NAMALWA (cell line): ENCODE measurements at regions not wholly inside any gene's neighbourhood (a gene's known extent, or its start where the extent isn't known, plus 50 kb on each side); places are given as distances from the start of the nearest gene placed in this dataset.

Source experiments
- DNase-seq: peaks from one replicate; pipeline ENCODE4 v3.0.0-alpha.2; 2015; ENCODE audit warnings: low spot score

DNA sequence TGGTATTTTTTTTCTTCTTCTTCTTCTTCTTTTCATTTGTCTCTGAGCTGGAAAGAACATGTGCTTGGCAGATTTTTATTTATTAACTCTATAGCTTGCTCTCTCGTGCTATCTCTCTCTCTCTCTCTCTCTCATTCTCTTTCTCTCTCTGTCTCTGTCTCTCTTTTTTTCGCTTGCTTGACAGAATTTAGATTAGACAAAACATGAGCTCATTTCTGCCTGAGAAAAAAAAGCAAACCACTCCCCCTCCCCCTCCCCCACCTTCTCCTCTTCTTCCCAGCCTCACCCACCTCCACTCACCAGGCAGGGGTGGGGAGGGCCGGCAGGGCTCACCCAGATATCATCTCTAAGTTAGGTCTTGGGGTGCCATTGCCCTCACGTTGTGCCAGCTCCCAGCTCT, 81.5 kb downstream of the PJA1 start:
- DNase-seq, result no peak

DNA sequence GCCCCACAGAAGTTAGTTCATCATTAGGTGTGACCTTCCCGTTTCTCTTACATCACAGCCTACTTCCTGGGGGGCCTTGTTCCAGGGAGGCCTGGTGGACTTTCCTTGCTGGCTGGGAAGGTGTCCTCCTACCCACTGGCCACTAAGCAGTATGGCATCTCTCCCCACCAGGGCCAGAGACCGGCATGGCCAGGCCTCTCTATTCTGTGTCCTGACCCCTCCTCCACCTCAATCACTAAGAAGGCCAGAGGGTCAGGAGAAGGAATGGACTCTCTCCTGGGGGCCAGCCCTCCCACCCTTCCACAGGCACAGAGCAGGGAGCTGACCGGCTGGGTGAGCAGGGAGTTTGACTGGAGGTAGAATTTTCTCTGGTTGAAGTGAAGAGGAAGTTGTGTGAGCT, 81.9 kb downstream of the PJA1 start:
- no peak for DNase-seq

- no peak for DNase-seq
These were observed 82.5 kb downstream of the PJA1 start for GRCh38 chrX:69082753-69083150.

DNA sequence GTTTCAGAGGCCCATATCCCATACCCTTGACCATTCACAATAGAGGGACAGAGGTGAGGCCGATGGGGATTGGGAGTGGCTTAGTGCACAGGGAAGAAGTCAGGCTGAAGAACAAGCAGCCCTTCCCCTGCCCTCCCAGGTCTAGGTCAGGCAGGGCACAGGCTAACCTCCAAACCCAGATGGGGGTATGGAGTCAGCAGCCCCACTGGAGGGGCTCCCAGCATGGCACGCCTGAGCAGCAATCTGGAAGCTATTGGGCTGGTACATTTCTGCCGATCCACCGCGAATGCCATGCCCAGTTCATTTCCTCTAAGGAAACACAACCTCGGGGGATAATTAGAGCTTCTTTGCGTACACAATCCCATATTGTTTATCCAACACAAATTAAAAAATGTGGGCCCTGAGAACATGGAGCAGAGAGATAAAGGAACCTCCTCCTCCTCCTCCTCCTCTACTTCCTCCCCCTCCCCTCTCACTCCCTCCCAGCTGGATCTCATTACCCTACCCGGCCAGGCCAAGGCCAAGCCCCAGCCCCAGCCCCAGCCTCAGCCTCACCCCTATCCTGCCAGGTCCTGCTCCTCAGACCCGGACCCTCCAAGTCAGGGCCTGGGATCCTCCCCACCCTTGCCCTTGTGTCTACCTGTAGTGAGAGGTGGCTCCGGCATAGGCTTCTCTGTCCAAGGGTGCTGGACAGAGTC, 83.0 kb downstream of the PJA1 start:
- DNase-seq, result no peak

DNA sequence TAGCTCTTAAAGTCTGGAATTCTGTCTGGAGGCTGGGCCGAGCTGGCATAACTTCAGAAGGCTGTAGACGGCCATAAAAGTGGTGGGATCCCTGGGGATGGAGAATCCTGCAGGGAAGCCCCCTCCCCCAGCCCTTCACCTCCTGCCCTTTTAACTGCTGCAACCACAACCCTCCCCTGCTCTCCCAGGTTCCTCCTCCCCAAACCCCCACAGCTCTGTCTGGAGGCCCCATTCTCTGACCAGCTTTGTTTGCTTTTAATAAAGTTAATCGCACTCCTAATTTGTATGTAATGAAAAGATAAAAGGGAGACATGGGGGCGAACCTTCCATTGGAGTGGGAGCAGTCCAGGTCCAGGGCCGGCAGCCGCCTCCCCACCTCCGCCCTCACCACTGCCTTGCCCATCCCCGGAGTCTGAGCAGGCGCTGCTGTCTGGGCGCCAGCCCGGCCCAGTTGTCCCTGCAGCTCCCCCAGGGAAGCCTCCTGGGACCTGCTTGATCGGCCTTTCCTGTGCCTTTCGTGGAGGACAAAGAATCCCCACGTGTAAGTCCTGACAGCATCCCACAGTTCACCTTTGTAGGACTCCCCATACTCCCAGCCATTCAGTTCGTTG, 84.3 kb downstream of the PJA1 start:
- no peak for DNase-seq

DNA sequence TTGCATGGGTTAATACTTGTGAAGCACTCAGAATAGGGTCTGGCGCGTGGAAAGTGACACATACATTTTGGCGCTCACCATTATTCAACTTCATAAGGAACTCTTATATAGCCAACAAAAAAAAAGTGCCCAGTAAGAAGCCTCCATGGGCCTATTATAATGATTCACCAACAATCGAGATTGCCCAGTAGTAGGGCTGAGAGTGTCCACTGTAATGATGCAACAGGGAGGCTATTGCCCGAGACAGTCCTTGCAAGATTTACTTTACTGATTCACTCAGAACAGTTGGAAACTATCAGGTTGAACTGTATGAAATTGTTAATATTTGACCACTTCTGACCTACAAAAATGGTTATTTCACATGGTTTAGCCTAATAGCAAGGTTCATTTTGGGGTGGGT, 86.0 kb downstream of the PJA1 start:
- no peak for DNase-seq

GRCh38 chrX:69077895-69078455, 87.3 kb downstream of the PJA1 start:
- no peak for DNase-seq

DNA sequence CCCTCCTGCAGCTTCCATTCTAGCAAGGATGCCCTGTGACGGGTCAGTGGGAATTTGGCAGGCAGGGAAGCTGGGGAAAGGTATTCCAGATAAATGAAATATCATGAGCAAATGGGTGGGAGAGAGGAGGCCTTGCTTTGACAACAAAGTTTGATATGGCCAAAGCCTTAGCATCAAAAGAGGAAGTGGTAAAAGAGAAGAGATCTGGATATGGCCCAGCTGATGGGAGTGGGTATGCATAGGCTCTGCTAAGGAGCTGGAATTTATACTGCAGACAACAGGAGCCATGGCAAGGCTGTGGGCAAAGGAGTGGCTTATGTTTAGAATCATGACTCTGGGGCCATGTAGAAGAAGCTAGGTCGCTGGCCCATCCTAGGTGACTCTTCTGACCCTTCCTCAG, 89.2 kb downstream of the PJA1 start:
- no peak for DNase-seq

DNA sequence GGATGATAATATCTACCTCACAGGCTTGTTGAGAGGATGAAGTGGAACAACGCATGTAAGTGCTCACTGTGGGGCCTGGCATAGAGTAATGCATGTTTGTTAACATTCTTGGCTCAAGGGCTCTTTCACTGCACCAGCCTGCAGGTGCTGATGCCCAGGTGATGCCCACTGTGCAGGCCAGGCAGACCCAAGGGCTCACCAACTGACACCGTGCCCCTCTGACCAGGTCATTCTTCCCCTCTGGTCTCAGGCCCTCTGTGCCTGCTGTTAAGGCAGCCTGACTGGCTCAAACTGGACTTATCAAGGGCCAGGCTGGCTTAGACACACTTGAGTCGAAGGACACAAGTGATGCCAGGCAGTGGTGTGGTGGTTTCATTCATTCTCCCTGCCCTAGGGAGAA, 90.5 kb downstream of the PJA1 start:
- DNase-seq, result no peak

- DNase-seq, result no peak
These were observed 91.5 kb downstream of the PJA1 start for GRCh38 chrX:69073721-69074120.

DNA sequence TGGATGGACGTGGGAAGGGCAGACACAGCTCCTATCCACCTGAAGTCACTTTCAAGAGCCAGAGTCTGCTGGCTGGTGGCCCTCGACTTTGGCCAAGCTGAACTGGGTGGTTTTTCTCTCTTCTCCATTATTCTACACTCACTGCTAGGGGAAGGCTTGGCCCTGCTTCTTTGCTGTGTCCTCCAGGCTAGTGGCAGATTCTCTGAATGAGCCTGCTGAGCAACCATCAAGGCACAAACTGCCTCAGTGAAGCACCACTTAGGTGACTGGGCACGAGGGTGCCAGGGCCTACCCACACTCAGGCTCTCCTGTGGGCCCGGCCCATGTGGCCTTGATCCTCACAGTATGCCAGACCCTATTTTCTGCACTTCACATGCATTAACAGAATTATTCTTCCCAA, 92.0 kb downstream of the PJA1 start:
- DNase-seq, result no peak

GRCh38 chrX:69072486-69073006, 92.7 kb downstream of the PJA1 start:
- DNase-seq, result no peak

GRCh38 chrX:69070949-69071650, 94.2 kb downstream of the PJA1 start:
- no peak for DNase-seq

DNA sequence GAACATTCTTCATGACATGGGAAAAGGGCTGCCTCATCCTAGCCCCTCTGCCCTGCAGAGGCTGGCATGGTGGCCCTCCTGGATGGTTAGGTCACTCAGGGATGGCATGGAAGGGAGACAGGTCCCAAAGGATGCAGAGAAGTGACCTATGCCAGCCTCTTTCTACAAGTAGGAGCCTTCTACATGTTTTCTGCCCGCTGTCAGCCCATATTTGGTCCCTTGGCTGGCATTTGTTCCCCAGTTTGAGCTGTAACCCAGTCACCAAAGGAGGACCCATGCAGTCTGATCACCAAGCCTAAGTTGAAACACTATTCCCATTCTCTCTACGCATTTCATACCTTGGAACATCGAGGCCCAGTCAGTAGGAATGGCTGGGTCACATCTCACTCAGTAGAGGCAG, 95.4 kb downstream of the PJA1 start:
- DNase-seq, result no peak

GRCh38 chrX:69069086-69069445, 96.2 kb downstream of the PJA1 start:
- no peak for DNase-seq

DNA sequence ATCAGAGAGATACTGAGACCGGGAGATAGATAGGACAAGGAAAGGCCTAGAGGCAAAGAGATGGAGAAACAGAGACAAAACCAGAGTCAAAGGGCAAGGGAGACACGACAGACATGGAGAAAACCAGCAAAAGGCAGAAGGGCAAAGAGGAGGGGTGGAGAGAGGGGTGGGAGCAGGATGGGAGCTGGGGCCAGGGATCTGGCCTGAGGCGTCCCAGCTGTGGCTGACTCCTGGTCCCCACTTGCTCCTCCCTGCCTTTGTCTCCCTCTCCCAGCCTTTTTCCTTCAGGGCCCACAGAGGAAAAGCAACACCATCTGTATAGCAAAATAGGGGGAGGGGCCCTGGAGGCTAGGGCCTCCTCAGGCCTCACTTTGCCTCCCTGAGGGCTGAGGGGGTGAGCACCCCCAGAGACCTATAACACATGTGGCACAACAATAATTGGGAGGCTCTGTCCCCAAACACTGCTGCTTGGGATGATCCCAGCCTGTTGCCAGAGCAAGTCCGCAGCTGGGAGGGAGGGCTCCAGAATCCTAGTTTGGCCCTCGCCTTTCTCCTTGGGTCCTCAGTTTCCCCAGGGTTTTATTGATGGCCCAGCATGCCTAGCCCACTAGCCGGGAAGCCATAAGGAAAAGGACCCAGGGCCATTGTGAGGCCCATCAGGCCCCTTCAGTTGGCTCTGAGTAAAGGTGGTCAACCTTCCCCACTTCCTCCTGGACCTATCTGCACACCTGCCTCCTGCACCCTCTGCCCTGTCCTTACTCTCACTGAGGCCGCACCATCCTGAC, 96.8 kb downstream of the PJA1 start:
- DNase-seq, result no peak

DNA sequence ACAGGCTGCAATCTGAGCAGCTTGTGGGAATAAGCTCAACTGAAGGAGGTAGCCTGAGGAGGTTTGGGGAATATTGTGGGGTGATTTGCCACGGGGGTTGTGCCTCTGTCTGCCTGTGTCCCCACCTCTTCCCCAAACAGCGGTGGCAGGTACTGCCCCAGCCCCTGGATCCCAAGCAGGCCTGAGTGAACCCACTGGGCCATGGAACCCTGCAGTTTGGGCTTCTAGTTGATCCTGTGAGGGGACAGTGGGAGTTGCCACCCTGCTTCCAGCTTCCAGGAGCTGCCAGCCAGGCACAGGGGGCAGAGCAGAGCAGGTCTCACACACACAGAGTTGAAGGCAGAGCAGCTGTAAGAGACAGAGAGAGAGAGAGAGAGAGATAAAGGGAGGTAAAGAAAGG, 97.4 kb downstream of the PJA1 start:
- no peak for DNase-seq

GRCh38 chrX:69066966-69067525, 98.2 kb downstream of the PJA1 start:
- DNase-seq, result no peak

GRCh38 chrX:69066021-69066757, 99.1 kb downstream of the PJA1 start:
- no peak for DNase-seq

GRCh38 chrX:69065451-69065850, 99.8 kb downstream of the PJA1 start:
- DNase-seq, result no peak

DNA sequence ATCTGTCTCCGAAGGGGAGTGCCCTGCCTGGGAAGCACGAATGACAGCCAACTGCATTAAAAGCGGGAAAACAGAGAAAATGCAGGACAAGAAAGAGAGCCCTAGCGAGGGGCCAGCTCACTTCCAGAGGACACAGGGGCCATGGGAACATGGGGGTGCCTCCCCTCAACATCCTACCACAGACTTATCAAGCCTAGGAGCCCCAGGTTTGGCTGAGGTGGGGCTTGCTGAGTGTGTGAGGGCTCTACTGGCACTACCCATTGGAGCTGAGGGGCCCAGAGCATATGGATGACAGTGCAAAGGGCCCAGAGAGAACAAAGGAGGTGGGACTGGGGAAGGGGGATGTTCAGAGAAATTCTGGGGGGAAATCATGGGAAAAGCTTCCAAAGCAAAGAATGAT, 101.8 kb downstream of the PJA1 start:
- no peak for DNase-seq
